ENCODE measurements at regions not wholly inside any gene's neighbourhood (a gene's known extent, or its start where the extent isn't known, plus 50 kb on each side); places are given as distances from the start of the nearest gene placed in this dataset.

DNA sequence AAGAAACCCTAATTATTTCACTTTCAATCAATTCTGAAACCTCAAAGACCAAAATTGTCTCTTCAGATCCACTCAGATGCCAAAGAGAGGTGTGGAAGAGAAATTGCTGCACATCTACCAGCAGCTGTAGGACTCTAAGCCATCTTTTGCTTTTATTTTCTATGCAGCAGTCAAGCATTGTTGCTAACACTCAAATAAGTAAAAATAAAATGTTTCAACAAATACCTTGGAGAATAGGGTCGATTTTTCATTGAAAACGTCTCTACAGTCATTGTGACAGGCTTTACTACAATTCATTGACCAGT is 66.4 kb upstream of the CFAP20DC start:
- DNase-seq, result no peak

DNA sequence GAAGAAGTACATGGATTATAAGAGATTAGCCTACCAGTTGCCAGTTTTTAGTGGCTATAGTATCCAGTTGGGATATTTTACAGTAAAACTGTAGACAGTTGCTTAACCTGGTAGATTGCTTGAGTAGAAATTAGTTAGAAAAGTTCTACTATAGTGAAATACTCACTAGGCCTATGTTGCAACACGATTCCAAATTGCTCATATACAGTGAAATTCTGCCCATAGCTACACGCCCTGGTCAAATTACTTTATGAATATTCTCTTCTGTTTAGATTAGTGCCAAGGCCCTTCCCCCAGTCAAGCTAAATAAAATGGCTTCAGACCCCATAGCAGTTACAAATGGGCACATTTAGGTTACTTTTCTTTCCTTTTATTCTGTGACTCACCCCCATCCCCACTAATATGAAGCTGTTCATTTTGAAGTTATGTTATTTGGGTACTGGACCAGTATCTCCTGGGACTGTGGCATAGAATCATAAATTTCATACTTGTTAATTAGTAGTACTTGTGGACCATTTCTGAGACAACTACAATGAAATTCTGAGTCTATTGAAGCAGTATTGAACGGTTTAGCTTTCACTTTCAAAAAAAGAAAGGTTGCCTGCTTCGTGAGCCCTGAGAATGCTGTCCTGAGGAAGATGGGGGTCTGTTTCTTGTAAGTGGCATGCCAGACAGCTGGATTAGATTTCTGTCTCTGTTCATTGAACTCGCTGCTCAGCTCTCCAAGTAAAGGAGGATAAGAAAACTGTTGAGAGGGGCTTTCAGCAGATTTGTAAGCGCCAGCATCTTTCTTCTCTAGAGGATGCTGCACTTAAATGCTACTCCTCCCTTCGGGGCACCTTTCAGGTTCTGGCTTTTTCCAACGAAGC is 65.8 kb upstream of the CFAP20DC start:
- DNase-seq, result no peak

- DNase-seq, result peak; percentile 21
Observed at GRCh38 chr3:59107856-59108815, 58.3 kb upstream of the CFAP20DC start.

DNA sequence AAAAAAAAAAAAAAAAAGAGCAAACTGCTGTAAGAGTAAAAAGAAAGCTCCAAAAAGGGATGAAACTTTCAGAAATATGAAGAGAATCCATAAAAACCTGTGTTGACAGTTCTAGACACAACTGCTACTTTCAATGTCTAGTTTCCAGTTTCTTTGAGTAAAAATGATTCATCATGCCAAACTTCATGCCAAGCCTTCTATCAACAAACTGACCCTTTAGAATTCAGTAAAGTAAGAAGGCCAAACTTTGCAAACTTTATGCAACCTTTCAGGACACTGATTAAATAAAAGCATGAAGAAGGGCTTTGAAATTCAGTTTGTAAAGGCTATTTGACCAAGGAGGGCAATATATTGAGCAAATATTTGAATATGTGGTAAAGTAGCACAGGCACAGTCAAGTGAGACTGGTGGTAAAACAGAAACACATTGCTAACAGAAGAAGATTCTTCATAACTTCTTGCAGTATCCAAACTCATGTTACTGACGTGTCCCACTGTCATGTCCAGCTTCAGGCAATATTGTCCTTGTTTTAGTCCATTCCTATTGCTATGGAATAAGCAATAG is 56.3 kb upstream of the CFAP20DC start:
- no peak for DNase-seq

- DNase-seq, result no peak
Observed at GRCh38 chr3:59103552-59103951, 53.7 kb upstream of the CFAP20DC start.

- DNase-seq, result no peak
Observed at GRCh38 chr3:59101231-59101736, 51.5 kb upstream of the CFAP20DC start.
